Brain microvascular endothelial cell (primary cell): ENCODE measurements at regions not wholly inside any gene's neighbourhood (a gene's known extent, or its start where the extent isn't known, plus 50 kb on each side); places are given as distances from the start of the nearest gene placed in this dataset.

Experiments used
- DNase-seq: peaks from one replicate; pipeline ENCODE4 v3.0.0-alpha.2; 2020
- H3K27ac ChIP-seq: fragments of 250-450 bp; sonication (Bioruptor Pico); 2 replicates; pipeline ENCODE4 v1.5.1; 2020; ENCODE audit warnings: mild to moderate bottlenecking, moderate library complexity
- H3K27me3 ChIP-seq: fragments of 250-450 bp; sonication (Bioruptor Pico); replicated peaks from 2 replicates; pipeline ENCODE4 v1.5.1; 2020; ENCODE audit warnings: mild to moderate bottlenecking
- H3K36me3 ChIP-seq: fragments of 250-450 bp; sonication (Bioruptor Pico); replicated peaks from 2 replicates; pipeline ENCODE4 v1.5.1; 2020; ENCODE audit warnings: mild to moderate bottlenecking
- H3K4me3 ChIP-seq: 2 replicates; pipeline ENCODE4 v1.5.1; 2011; ENCODE audit warnings: low read depth, mild to moderate bottlenecking, control low read depth, low read length, moderate library complexity
- CTCF ChIP-seq: IDR thresholded peaks from 2 replicates; pipeline ENCODE4 v1.5.1; 2011; ENCODE audit warnings: low read depth, mild to moderate bottlenecking, moderate library complexity, low read length, control low read depth, inconsistent platforms; ENCODE audit errors: missing control alignments
- in situ Hi-C: cut with HindIII; loops from 2 replicates; pipeline ENCODE4 v1.10.0; 2017; ENCODE audit warnings: low sequenced_read_pairs, low pct_ligation_motif_present

- in situ Hi-C loops: no loop called here
- DNase-seq: no peak
- TF ChIP-seq CTCF: no peak
- H3K36me3 ChIP-seq: no peaks in the 10 kb centered on the region
- no peak overlapping the region for H3K27ac ChIP-seq
- no peak overlapping the region for H3K4me3 ChIP-seq
- no peaks in the 10 kb centered on the region for H3K27me3 ChIP-seq
These were observed 351.2 kb upstream of the ATP10A start for GRCh38 chr15:26214290-26214689.

- no peak overlapping the region for H3K27ac ChIP-seq
- H3K27me3 ChIP-seq: no peaks in the 10 kb centered on the region
- H3K36me3 ChIP-seq: no peaks in the 10 kb centered on the region
- in situ Hi-C loops: no loop called here
- DNase-seq: no peak
- no peak for TF ChIP-seq CTCF
- H3K4me3 ChIP-seq: no peak overlapping the region
These were observed 350.3 kb upstream of the ATP10A start for GRCh38 chr15:26213427-26213826.

GRCh38 chr15:26212109-26212508 is 349.0 kb upstream of the ATP10A start:
- DNase-seq: no peak
- TF ChIP-seq CTCF: no peak
- no peaks in the 10 kb centered on the region for H3K36me3 ChIP-seq
- H3K27ac ChIP-seq: no peak overlapping the region
- H3K4me3 ChIP-seq: no peak overlapping the region
- no peaks in the 10 kb centered on the region for H3K27me3 ChIP-seq
- in situ Hi-C loops: no loop called here

- in situ Hi-C loops: no loop called here
These were observed 347.9 kb upstream of the ATP10A start for GRCh38 chr15:26210980-26211379.

GRCh38 chr15:26201177-26201858 is 338.2 kb upstream of the ATP10A start:
- H3K36me3 ChIP-seq: no peaks in the 10 kb centered on the region
- H3K27ac ChIP-seq: no peak overlapping the region
- no peaks in the 10 kb centered on the region for H3K27me3 ChIP-seq
- TF ChIP-seq CTCF: no peak
- no peak overlapping the region for H3K4me3 ChIP-seq
- in situ Hi-C loops: no loop called here
- DNase-seq: no peak

More at GRCh38 chr15:26210980-26211379, 347.9 kb upstream of the ATP10A start:
- no peaks in the 10 kb centered on the region for H3K36me3 ChIP-seq
- H3K4me3 ChIP-seq: no peak overlapping the region
- no peak for DNase-seq
- H3K27ac ChIP-seq: no peak overlapping the region
- H3K27me3 ChIP-seq: no peaks in the 10 kb centered on the region
- TF ChIP-seq CTCF: no peak

- in situ Hi-C loops: no loop called here
- TF ChIP-seq CTCF: no peak
- no peaks in the 10 kb centered on the region for H3K36me3 ChIP-seq
- no peak for DNase-seq
- H3K27me3 ChIP-seq: no peaks in the 10 kb centered on the region
- H3K4me3 ChIP-seq: no peak overlapping the region
- H3K27ac ChIP-seq: no peak overlapping the region
These were observed 337.3 kb upstream of the ATP10A start for GRCh38 chr15:26200427-26200826.
